ENCODE measurements at regions not wholly inside any gene's neighbourhood (a gene's known extent, or its start where the extent isn't known, plus 50 kb on each side); places are given as distances from the start of the nearest gene placed in this dataset.

GRCh38 chr4:151894246-151894645 is 133.4 kb upstream of the GATB start:
- H2AFZ ChIP-seq (ENCODE audit: low read length), result no peak overlapping the region
- H3K23ac ChIP-seq (ENCODE audit: insufficient read length, low read depth, low read length), result no peak overlapping the region
- Mint-ChIP-seq H3K4me1 (peaks cover 0 to 9% of the 10 kb centered on the region in 2 experiments; a peak in 2 of 4 replicates), H3K27me3 (ENCODE audit: low read depth) (peaks cover 3% of the 10 kb centered on the region), H3K27ac (no peak overlapping the region), H3K9me3 (0 out of 5 replicates have a peak, but pooled peaks cover 0 to 1% of the 10 kb centered on the region in 2 experiments), H3K36me3 (ENCODE audit: insufficient read depth in 1 of 3, low read depth in 3 of 3) (peaks cover 0 to 1% (median 0%) of the 10 kb centered on the region in 3 experiments; a peak in 1 of 7 replicates), H3K4me3 (no peak overlapping the region)
- H3K79me2 ChIP-seq (ENCODE audit: insufficient read depth, low read length), result no peaks in the 10 kb centered on the region; the same call in 1 of the 2 replicates
- DNase-seq, result no peak
- no peak overlapping the region for H4K8ac ChIP-seq (replicated peaks; ENCODE audit: insufficient read length, low read depth, low read length)
- H3K9ac ChIP-seq (ENCODE audit: extremely low read depth, insufficient read length, low read length), result no peak overlapping the region
- TF ChIP-seq CTCF (conservative IDR thresholded peaks at IDR 0.05), result no peak
- H2BK12ac ChIP-seq (ENCODE audit: insufficient read length, low read depth, low read length), result no peak overlapping the region
- no peak overlapping the region for H3K18ac ChIP-seq (ENCODE audit: insufficient read length, low read depth, low read length)
- H4K91ac ChIP-seq (ENCODE audit: insufficient read length, low read depth, low read length), result no peak overlapping the region
- H3K4me1 ChIP-seq (ENCODE audit: insufficient read depth, low read length), result no peaks in the 10 kb centered on the region
- H2BK120ac ChIP-seq (ENCODE audit: low read depth, low read length, poor library complexity, severe bottlenecking), result no peak overlapping the region
- H4K5ac ChIP-seq (ENCODE audit: insufficient read length, low read depth, low read length), result no peak overlapping the region
- H4K20me1 ChIP-seq (ENCODE audit: control insufficient read depth, insufficient read depth, insufficient read length), result no peaks in the 10 kb centered on the region
- no peak overlapping the region for H3K27ac ChIP-seq (ENCODE audit: insufficient read length, low read depth, low read length)
- WGBS (ENCODE audit: extremely low coverage, insufficient read length, low lambda C conversion rate), result no CpG with 5 or more reads among the region's 3 CpGs
- no peak overlapping the region for H2BK15ac ChIP-seq (ENCODE audit: low read depth, low read length)
- H3T11ph ChIP-seq (ENCODE audit: low read length), result no peak overlapping the region
- no peak overlapping the region for H3K4ac ChIP-seq (ENCODE audit: low read depth, low read length)
- H3K23me2 ChIP-seq (ENCODE audit: insufficient read length, low read depth, low read length, poor library complexity, severe bottlenecking), result no peaks in the 10 kb centered on the region
- no peak overlapping the region for H3K14ac ChIP-seq (ENCODE audit: insufficient read depth, low read length)
- no peak overlapping the region for H2BK5ac ChIP-seq (ENCODE audit: insufficient read length, low read length)
- no peak overlapping the region for H3K56ac ChIP-seq (ENCODE audit: insufficient read length, low read depth, low read length)
- H2BK20ac ChIP-seq (ENCODE audit: low read depth, low read length, poor library complexity, severe bottlenecking), result no peak overlapping the region
- no peaks in the 10 kb centered on the region for H3K79me1 ChIP-seq (ENCODE audit: insufficient read depth, low read depth, low read length, poor library complexity, severe bottlenecking)
- no peak overlapping the region for H3K4me2 ChIP-seq (ENCODE audit: insufficient read depth, insufficient read length, low read length)
- no peak overlapping the region for H2AK5ac ChIP-seq (ENCODE audit: insufficient read length, low read length)
- no peaks in the 10 kb centered on the region for H3K9me3 ChIP-seq (ENCODE audit: control insufficient read depth, low read depth, low read length)
- no peaks in the 10 kb centered on the region for H3K27me3 ChIP-seq (ENCODE audit: insufficient read depth, low read length)
